K562 (cell line): ENCODE measurements at regions not wholly inside any gene's neighbourhood (a gene's known extent, or its start where the extent isn't known, plus 50 kb on each side); places are given as distances from the start of the nearest gene placed in this dataset.
A peak's percentile ranks its signal among the peaks of the same experiment; 100 is the strongest.

Source experiments
- ATAC-seq: fragments of 200-7000 bp; cut with Tn5 transposase; 3 replicates; pipeline ENCODE4 v1.9.1; 2020; ENCODE audit warnings: moderate library complexity
- BruUV-seq: library from RNA; stranded (reverse); fragments of 400-500 nt; replicated peaks from 2 replicates; lab custom pipeline; 2021; lab: Mats Ljungman, UMichigan
- CTCF ChIA-PET: fragments of 300-600 bp; formaldehyde crosslinking; extraction: SDS; loops from one replicate; lab custom pipeline; 2021; ENCODE audit warnings: low intra/inter-chr PET ratio; lab: Yijun Ruan, JAX
- POLR2A ChIA-PET: fragments of 300-600, 350-650 bp; sonication (Branson Sonifier 250); formaldehyde crosslinking; extraction: SDS; loops from one replicate; lab custom pipeline; 2021; ENCODE audit warnings: antibody characterized with exemption, inconsistent platforms; lab: Yijun Ruan, JAX
- DNase-seq, 4 experiments: peaks; one replicate each; pipeline versions ENCODE4 v3.0.0 to v3.0.0-alpha.2; 2011 to 2018; ENCODE audit warnings: low spot score in 3 of 4, mixed read lengths in 3 of 4; ENCODE audit errors: extremely low read depth in 1 of 4
- FAIRE-seq: peaks from 2 replicates; lab custom pipeline; 2011; peaks lifted over from hg19 to GRCh38; lab: Jason Lieb, UNC
- H2AFZ ChIP-seq: 2 replicates; pipeline ENCODE4 v1.6.0; 2011; ENCODE audit warnings: low read depth, low read length, control low read depth, inconsistent platforms
- H3K27ac ChIP-seq: fragments of 200-600 bp; 3 replicates; pipeline ENCODE4 v1.8.0; 2011; ENCODE audit warnings: low read depth, mild to moderate bottlenecking, control low read depth, inconsistent platforms, low read length, moderate library complexity, mixed read lengths; ENCODE audit errors: extremely low read depth
- H3K27me3 ChIP-seq, 2 experiments: fragments of 300-600 bp in 1 of 2; 2 replicates in 1 of 2; 3 replicates in 1 of 2; pipeline versions ENCODE4 v1.6.0 to v1.8.0; 2011; ENCODE audit warnings: inconsistent platforms in 2 of 2, low read length in 2 of 2, mild to moderate bottlenecking in 1 of 2, mixed read lengths in 1 of 2, moderate library complexity in 1 of 2; ENCODE audit not compliant: control insufficient read depth in 2 of 2, insufficient read depth in 2 of 2
- H3K36me3 ChIP-seq: fragments of 300-600 bp; 3 replicates; pipeline ENCODE4 v1.8.0; 2011; ENCODE audit warnings: mild to moderate bottlenecking, low read length, inconsistent platforms; ENCODE audit not compliant: control insufficient read depth, insufficient read depth
- H3K4me1 ChIP-seq, 2 experiments: fragments of 200-600 bp in 1 of 2; replicated peaks in 1 of 2; 2 replicates in 1 of 2; 3 replicates in 1 of 2; pipeline versions ENCODE4 v1.5.1 to v1.8.0; 2011; ENCODE audit warnings: inconsistent platforms in 2 of 2, low read length in 2 of 2, mild to moderate bottlenecking in 1 of 2, mixed read lengths in 1 of 2, moderate library complexity in 1 of 2; ENCODE audit not compliant: control insufficient read depth in 2 of 2, insufficient read depth in 2 of 2
- H3K4me2 ChIP-seq: 2 replicates; pipeline ENCODE4 v1.6.1; 2011; ENCODE audit warnings: low read length, control low read depth, inconsistent platforms, mixed read lengths; ENCODE audit not compliant: insufficient read depth
- H3K4me3 ChIP-seq: fragments of 200-600 bp; sonication (generic), shearing (Covaris generic); 2 replicates; pipeline ENCODE4 v1.5.1; 2016; ENCODE audit warnings: control low read depth, inconsistent platforms
- H3K79me2 ChIP-seq: fragments of 200-600 bp; 3 replicates; pipeline ENCODE4 v1.8.0; 2011; ENCODE audit warnings: low read length, inconsistent platforms; ENCODE audit not compliant: control insufficient read depth, insufficient read depth
- H3K9ac ChIP-seq, 2 experiments: 2 replicates each; pipeline versions ENCODE4 v1.6.0 to v1.6.1; 2011; ENCODE audit warnings: low read depth in 2 of 2, low read length in 2 of 2, control low read depth in 1 of 2, inconsistent platforms in 1 of 2, mild to moderate bottlenecking in 1 of 2, mixed read lengths in 1 of 2; ENCODE audit not compliant: insufficient read depth in 1 of 2
- H3K9me1 ChIP-seq: one replicate; pipeline ENCODE4 v1.6.0; 2011; ENCODE audit warnings: inconsistent platforms, mild to moderate bottlenecking, low read length, moderate library complexity; ENCODE audit not compliant: control insufficient read depth, insufficient read depth
- H3K9me3 ChIP-seq: replicated peaks from 2 replicates; pipeline ENCODE4 v1.5.1; 2011; ENCODE audit warnings: low read depth, low read length, inconsistent platforms; ENCODE audit not compliant: control insufficient read depth, insufficient read depth
- H4K20me1 ChIP-seq: replicated peaks from 2 replicates; pipeline ENCODE4 v1.6.1; 2011; ENCODE audit warnings: low read length, inconsistent platforms, mixed read lengths; ENCODE audit not compliant: control insufficient read depth, insufficient read depth
- ARID3A ChIP-seq: IDR thresholded peaks from 2 replicates; pipeline ENCODE4 v1.6.1; 2012; ENCODE audit warnings: low read depth, low read length, improper control_type of control experiment, borderline replicate concordance
- ETV1 ChIP-seq: fragments of 450-650 bp; conservative IDR thresholded peaks from 2 replicates; pipeline ENCODE4 v1.6.1; 2016; ENCODE audit warnings: missing genetic modification characterization, control low read depth, low read depth, missing compliant biosample characterization
- FOSL1 ChIP-seq: fragments of 200-800 bp; sonication (Bioruptor generic); conservative IDR thresholded peaks from 2 replicates; pipeline ENCODE4 v1.6.1; 2016; ENCODE audit warnings: missing genetic modification characterization, missing compliant biosample characterization
- FUS ChIP-seq: fragments of 200-400 bp; formaldehyde crosslinking; optimal IDR thresholded peaks from 2 replicates; pipeline ENCODE3; 2017; ENCODE audit warnings: low read depth, low read length
- MAZ ChIP-seq, 2 experiments: fragments of 450-650 bp in 1 of 2; sonication (generic) in 1 of 2; formaldehyde crosslinking; IDR thresholded peaks in 1 of 2; conservative IDR thresholded peaks in 1 of 2; 2 replicates each; pipeline versions ENCODE4 v1.4.0 to v1.5.0; 2020; ENCODE audit warnings: mild to moderate bottlenecking in 1 of 2, missing genetic modification reagents in 1 of 2
- MEIS2 ChIP-seq: fragments of 450-650 bp; IDR thresholded peaks from 2 replicates; pipeline ENCODE4 v1.6.1; 2014; ENCODE audit warnings: mild to moderate bottlenecking; ENCODE audit not compliant: partially characterized antibody
- MIER1 ChIP-seq: fragments of 450-650 bp; IDR thresholded peaks from 2 replicates; pipeline ENCODE4 v1.6.1; 2016; ENCODE audit warnings: antibody characterized with exemption, mild to moderate bottlenecking, low read depth
- NFE2L1 ChIP-seq: fragments of 450-650 bp; IDR thresholded peaks from 2 replicates; pipeline ENCODE4 v1.6.1; 2016; ENCODE audit warnings: missing genetic modification characterization, low read depth, mild to moderate bottlenecking, missing compliant biosample characterization, moderate library complexity, borderline replicate concordance
- RBFOX2 ChIP-seq: fragments of 200-400 bp; formaldehyde crosslinking; IDR thresholded peaks from 2 replicates; pipeline ENCODE4 v1.6.1; 2017; ENCODE audit warnings: low read depth, mild to moderate bottlenecking, low read length, moderate library complexity
- SNRNP70 ChIP-seq: fragments of 200-400 bp; formaldehyde crosslinking; optimal IDR thresholded peaks from 2 replicates; pipeline ENCODE3; 2017; ENCODE audit warnings: low read depth, low read length
- SOX6 ChIP-seq: fragments of 450-650 bp; IDR thresholded peaks from 2 replicates; pipeline ENCODE4 v1.6.1; 2014; ENCODE audit warnings: mild to moderate bottlenecking
- TEAD1 ChIP-seq, 2 experiments: fragments of 450-650 bp in 1 of 2; sonication (generic) in 1 of 2; formaldehyde crosslinking; IDR thresholded peaks; 2 replicates each; pipeline versions ENCODE4 v1.4.0 to v1.8.0; 2020 to 2022; ENCODE audit warnings: mild to moderate bottlenecking in 2 of 2, missing genetic modification reagents in 1 of 2
- ZC3H11A ChIP-seq: IDR thresholded peaks from 2 replicates; pipeline ENCODE4 v1.6.1; 2012; ENCODE audit warnings: low read depth, low read length, improper control_type of control experiment
- ZNF146 ChIP-seq: IDR thresholded peaks from one replicate; pipeline ENCODE4 v1.6.1; 2018; ENCODE audit warnings: missing compliant biosample characterization; ENCODE audit not compliant: unreplicated experiment
- WGBS: fragments of 100-300 bp; shearing (Covaris generic); methylation state at CpG from one replicate; pipeline ENCODE4 v1.1.6; 2016; ENCODE audit warnings: low coverage, mixed read lengths; ENCODE audit not compliant: insufficient coverage; ENCODE audit errors: missing lambda C conversion rate; 5-methylcytosine and 5-hydroxymethylcytosine counted together
- in situ Hi-C: fragments of 300-500 bp; cut with MboI; formaldehyde crosslinking; loops from 4 replicates; pipeline ENCODE4 v1.15.0; 2018; ENCODE audit warnings: inconsistent platforms, mixed read lengths
- intact Hi-C: fragments of 100-400 bp; cut with micrococcal nuclease; formaldehyde crosslinking; loops from 2 replicates; pipeline ENCODE4 v1.14.2; 2022

DNA sequence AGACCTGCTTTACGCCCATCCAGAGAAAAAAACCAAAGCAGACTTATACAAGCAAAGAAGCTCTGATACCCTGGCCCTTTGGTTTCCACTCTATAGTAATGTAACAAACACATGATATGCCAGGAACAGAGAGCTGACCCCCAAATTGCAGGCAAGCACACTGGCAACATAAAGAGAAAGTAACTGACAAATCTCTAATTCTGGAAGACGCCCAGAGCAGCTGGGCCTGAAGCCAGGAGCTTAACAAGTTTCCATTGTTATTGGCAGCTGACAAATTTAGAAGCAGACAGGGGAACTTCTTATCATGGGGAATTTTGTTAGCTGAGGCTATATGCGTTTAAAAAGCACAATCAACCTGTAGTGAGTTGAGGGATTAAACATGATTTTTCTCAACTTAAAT, 158.0 kb downstream of the DLEU7 start:
- Histone ChIP-seq H3K4me2 (no peak overlapping the region), H4K20me1 (no peaks in the 10 kb centered on the region), H3K27me3 (no peaks in the 10 kb centered on the region), H3K9me3 (no peaks in the 10 kb centered on the region), H3K27ac (no peak overlapping the region), H3K9me1 (no peaks in the 10 kb centered on the region), H3K36me3 (no peaks in the 10 kb centered on the region), H3K4me3 (no peak overlapping the region), H3K4me1 (no peaks in the 10 kb centered on the region), H3K79me2 (no peaks in the 10 kb centered on the region), H3K9ac (no peak overlapping the region), H2AFZ (no peak overlapping the region)
- POLR2A ChIA-PET = interaction anchor here (0.9 kb wide), 1 partner anchor 688 kb away, joined by 4 read pairs; no protein-coding TSS in a partner anchor
- intact Hi-C loops (no loop called here), in situ Hi-C loops (no loop called here)
- WGBS = 25% methylated on average over 3 of the region's 3 CpGs
- CTCF ChIA-PET = no interaction called here
- TF ChIP-seq ZNF146 = no peak
- no peak for TF ChIP-seq ETV1
- no peak for TF ChIP-seq RBFOX2
- no peak for TF ChIP-seq ZC3H11A
- peak; percentile 11 for TF ChIP-seq MEIS2
- no peak for TF ChIP-seq FOSL1 (tag)
- no peak for TF ChIP-seq ARID3A
- TF ChIP-seq MIER1 = no peak
- no peak for TF ChIP-seq SNRNP70
- TF ChIP-seq NFE2L1 (tag) = no peak
- no peak for TF ChIP-seq TEAD1 (CRISPR knock-in tag; IDR thresholded peaks at IDR 0.05)
- no peak for TF ChIP-seq MAZ (CRISPR knock-in tag; conservative IDR thresholded peaks at IDR 0.05 in 1 of 2, IDR thresholded peaks at IDR 0.05 in 1 of 2)
- no peak for TF ChIP-seq FUS
- TF ChIP-seq SOX6 = peak; percentile 35; the same call in 1 of the 2 replicates
- ATAC-seq = no peak
- peak in 1 of 4 experiments; percentile 5 for DNase-seq
- no TSS peak for BruUV-seq
- FAIRE-seq = no peak
